C4-2B (cell line): ENCODE measurements at regions not wholly inside any gene's neighbourhood (a gene's known extent, or its start where the extent isn't known, plus 50 kb on each side); places are given as distances from the start of the nearest gene placed in this dataset.

Experiments
- H3K27ac ChIP-seq: fragments of 450-650 bp; 2 replicates; pipeline ENCODE4 v1.5.1; 2017
- CTCF ChIP-seq: fragments of 450-650 bp; conservative IDR thresholded peaks from 2 replicates; pipeline ENCODE4 v1.5.1; 2017; ENCODE audit warnings: mild to moderate bottlenecking
- ZFX ChIP-seq: fragments of 450-650 bp; IDR thresholded peaks from 2 replicates; pipeline ENCODE4 v1.6.1; 2017

- no peak overlapping the region for H3K27ac ChIP-seq
- no peak for TF ChIP-seq CTCF
- TF ChIP-seq ZFX: no peak
Measured at GRCh38 chr7:119514326-119514725, 758.6 kb upstream of the KCND2 start.

- no peak overlapping the region for H3K27ac ChIP-seq
- TF ChIP-seq CTCF (no peak), ZFX (no peak)
Measured at GRCh38 chr7:119515214-119515613, 757.8 kb upstream of the KCND2 start.

- no peak for TF ChIP-seq CTCF
- TF ChIP-seq ZFX: no peak
- H3K27ac ChIP-seq: no peak overlapping the region
Measured at GRCh38 chr7:119515962-119516361, 757.0 kb upstream of the KCND2 start.

- no peak overlapping the region for H3K27ac ChIP-seq
Measured at GRCh38 chr7:119522263-119522662, 750.7 kb upstream of the KCND2 start.

GRCh38 chr7:119522698-119523097 lies 750.3 kb upstream of the KCND2 start:
- TF ChIP-seq ZFX (no peak), CTCF (no peak)
- H3K27ac ChIP-seq: no peak overlapping the region

More at GRCh38 chr7:119522263-119522662, 750.7 kb upstream of the KCND2 start:
- TF ChIP-seq CTCF (no peak), ZFX (no peak)

GRCh38 chr7:119545118-119545517 lies 727.9 kb upstream of the KCND2 start:
- no peak for TF ChIP-seq CTCF
- no peak for TF ChIP-seq ZFX
- no peak overlapping the region for H3K27ac ChIP-seq

- TF ChIP-seq CTCF: no peak
- TF ChIP-seq ZFX: no peak
- H3K27ac ChIP-seq: no peak overlapping the region
Measured at GRCh38 chr7:119555788-119556187, 717.2 kb upstream of the KCND2 start.
